ENCODE measurements at regions not wholly inside any gene's neighbourhood (a gene's known extent, or its start where the extent isn't known, plus 50 kb on each side); places are given as distances from the start of the nearest gene placed in this dataset.

- H3K36me3 ChIP-seq (ENCODE audit: insufficient read depth), result no peaks in the 10 kb centered on the region
- TF ChIP-seq ZNF114 (CRISPR knock-in tag; IDR thresholded peaks at IDR 0.05), result no peak
- no peak for TF ChIP-seq REST (IDR thresholded peaks at IDR 0.05; ENCODE audit: unreplicated experiment)
- no peak for TF ChIP-seq JUNB (IDR thresholded peaks at IDR 0.05; ENCODE audit: unreplicated experiment)
- no peak for TF ChIP-seq ZNF462 (CRISPR knock-in tag; IDR thresholded peaks at IDR 0.05)
- TF ChIP-seq ZNF331 (CRISPR knock-in tag; IDR thresholded peaks at IDR 0.05; ENCODE audit: low read depth), result no peak
- no peak for TF ChIP-seq CREB1 (CRISPR knock-in tag; IDR thresholded peaks at IDR 0.05; ENCODE audit: low read depth)
- no peak for TF ChIP-seq NANOG (IDR thresholded peaks at IDR 0.05; ENCODE audit: borderline replicate concordance)
- TF ChIP-seq STAT1 (IDR thresholded peaks at IDR 0.05; ENCODE audit: unreplicated experiment), result no peak
- peak overlapping the region; percentile 40; the same call in 1 of the 2 replicates for H3K27ac ChIP-seq (ENCODE audit: low read depth)
- H2AFZ ChIP-seq, result peak overlapping the region; percentile 80; the same call in 1 of the 2 replicates
- DNase-seq (ENCODE audit: low spot score) (no peak), ATAC-seq (no peak)
- no peak overlapping the region for H3K4me3 ChIP-seq
- peaks cover 3% of the 10 kb centered on the region for H3K27me3 Mint-ChIP-seq (ENCODE audit: insufficient read depth, low read depth, poor library complexity)
- no peaks in the 10 kb centered on the region for H3K27me3 ChIP-seq (ENCODE audit: insufficient read depth)
- H3K4me1 Mint-ChIP-seq, result peaks cover 3% of the 10 kb centered on the region; the same call in 2 of the 3 replicates
- H3K4me1 ChIP-seq (ENCODE audit: insufficient read depth), result no peaks in the 10 kb centered on the region
- H3F3A ChIP-seq (replicated peaks; ENCODE audit: low read depth), result no peaks in the 10 kb centered on the region
- H3K9me2 ChIP-seq (ENCODE audit: insufficient read depth), result peaks cover 3% of the 10 kb centered on the region; the same call in 1 of the 2 replicates
- no peak overlapping the region for H3K4me2 ChIP-seq
- H3K27ac Mint-ChIP-seq, result no peak overlapping the region
- no peaks in the 10 kb centered on the region for H3K9me3 Mint-ChIP-seq
- no peaks in the 10 kb centered on the region for H3K36me3 Mint-ChIP-seq (ENCODE audit: low read depth)
- H3K4me3 Mint-ChIP-seq, result no peak overlapping the region
- no peaks in the 10 kb centered on the region for H4K20me1 ChIP-seq (replicated peaks; ENCODE audit: insufficient read depth)
- no peaks in the 10 kb centered on the region for H3K79me2 ChIP-seq (replicated peaks; ENCODE audit: insufficient read depth)
Observed at GRCh38 chr5:74464512-74465209, 175.9 kb downstream of the ENC1 start.

All from GM23338 (cell line).